Islet of Langerhans (tissue), 1 donor: ENCODE measurements at regions not wholly inside any gene's neighbourhood (a gene's known extent, or its start where the extent isn't known, plus 50 kb on each side); places are given as distances from the start of the nearest gene placed in this dataset.
"Not testable (repeated sequence)": the region's sequence is repeated elsewhere in the genome, so short reads cannot be mapped to it uniquely, and the experiment has no call there.

Experiments
- FAIRE-seq: peaks from one replicate; lab custom pipeline; 2011; peaks lifted over from hg19 to GRCh38; lab: Jason Lieb, UNC

GRCh38 chr5:164119806-164120447 lies 614.5 kb downstream of the MAT2B start:
- no peak for FAIRE-seq

- no peak for FAIRE-seq
Observed at GRCh38 chr5:164127527-164127926, 622.1 kb downstream of the MAT2B start.

- FAIRE-seq: no peak
Observed at GRCh38 chr5:164132358-164132757, 626.9 kb downstream of the MAT2B start.

GRCh38 chr5:164137095-164137494 lies 631.7 kb downstream of the MAT2B start:
- FAIRE-seq: no peak

- FAIRE-seq: no peak
Observed at GRCh38 chr5:164139423-164139822, 634.0 kb downstream of the MAT2B start.

DNA sequence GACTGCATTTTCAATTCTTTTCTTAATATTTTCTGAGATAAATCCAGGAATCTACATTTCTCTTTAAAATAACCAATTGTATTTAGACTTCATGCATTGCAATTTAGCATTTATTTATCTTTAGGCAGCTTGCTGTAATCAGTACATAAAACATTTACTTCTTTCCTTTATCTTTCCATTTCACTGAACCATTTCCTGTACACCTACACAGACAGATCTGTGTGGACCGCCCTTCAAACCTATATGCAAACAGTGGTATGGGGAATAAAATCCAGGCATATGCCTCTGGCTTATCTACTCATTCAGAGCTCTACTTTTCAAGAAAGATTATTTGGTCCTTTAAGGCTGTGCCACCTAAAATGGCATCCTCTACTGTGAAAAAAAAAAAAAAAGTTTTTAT lies 640.0 kb downstream of the MAT2B start:
- FAIRE-seq: no peak

DNA sequence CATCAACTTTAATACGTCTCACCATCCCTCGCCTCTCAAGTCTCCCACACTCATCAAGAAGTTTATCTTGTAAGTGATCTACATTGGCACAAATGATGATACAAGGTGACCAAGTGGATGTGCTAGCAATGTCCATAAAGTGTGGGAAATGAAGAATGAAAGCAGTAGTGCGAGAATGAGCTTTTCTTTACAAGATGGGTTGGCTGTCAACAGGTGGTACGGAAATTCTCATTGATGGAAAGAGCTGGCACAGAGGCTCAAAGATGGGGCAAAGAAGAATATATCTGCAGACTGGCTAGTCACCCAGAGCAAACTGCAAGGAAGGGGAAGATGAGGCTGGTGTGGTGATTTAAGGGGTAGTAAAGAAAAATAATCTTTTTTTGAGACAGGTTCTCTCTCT lies 640.8 kb downstream of the MAT2B start:
- FAIRE-seq: no peak

- FAIRE-seq: no peak
Observed at GRCh38 chr5:164148292-164148691, 642.9 kb downstream of the MAT2B start.

DNA sequence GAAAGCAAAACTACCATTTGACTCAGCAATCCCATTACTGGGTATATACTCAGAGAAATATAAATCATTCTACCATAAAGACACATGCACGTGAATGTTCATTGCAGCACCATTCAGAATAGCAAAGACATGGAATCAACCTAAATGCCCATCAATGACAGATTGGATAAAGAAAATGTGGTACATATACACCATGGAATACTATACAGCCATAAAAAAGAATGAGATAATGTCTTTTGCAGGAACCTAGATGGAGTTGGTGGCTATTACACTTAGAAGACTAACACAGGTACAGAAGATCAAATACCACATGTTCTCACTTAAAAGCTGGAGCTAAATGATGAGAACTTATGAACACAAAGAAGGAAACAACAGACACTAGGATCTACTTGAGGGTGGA lies 647.1 kb downstream of the MAT2B start:
- not testable (repeated sequence) for FAIRE-seq

GRCh38 chr5:164153469-164154172 lies 648.2 kb downstream of the MAT2B start:
- no peak for FAIRE-seq

DNA sequence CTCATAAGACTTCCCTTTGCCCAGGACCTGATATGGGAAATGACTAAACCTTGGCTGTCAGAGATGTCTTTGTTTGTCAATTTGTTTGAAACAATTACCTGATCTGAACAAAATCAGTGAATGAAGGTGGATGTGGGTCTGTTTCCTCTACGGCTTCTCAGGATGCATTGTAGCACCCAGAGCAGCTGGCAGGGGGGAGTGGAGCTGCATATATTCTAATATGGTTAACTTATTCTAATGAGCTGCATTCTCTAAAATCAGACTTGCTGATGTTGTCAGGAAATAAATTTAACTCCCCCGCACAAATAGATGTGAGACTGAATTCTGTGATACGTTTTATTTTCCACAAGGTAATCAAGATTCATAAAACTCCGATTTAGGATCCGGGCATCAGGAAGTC lies 665.4 kb downstream of the MAT2B start:
- FAIRE-seq: no peak

DNA sequence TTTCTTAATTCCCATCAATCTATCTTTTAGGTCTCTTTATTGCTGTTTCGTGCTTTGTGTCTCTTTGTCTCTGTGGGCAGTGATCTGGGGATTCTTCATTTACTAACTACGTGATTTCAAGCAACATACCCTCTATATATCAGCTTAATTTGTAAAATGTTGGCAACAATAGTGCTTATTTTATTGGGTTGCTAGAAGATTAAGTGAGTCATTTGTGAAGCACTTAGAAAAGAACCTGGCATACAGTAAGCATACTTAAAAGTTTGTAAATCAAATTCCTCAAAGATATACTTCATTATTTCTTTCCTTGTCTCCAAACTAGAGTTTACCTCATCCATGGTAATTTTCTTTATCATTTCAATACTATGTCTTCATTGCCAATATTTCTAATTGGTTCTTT lies 669.7 kb downstream of the MAT2B start:
- no peak for FAIRE-seq

DNA sequence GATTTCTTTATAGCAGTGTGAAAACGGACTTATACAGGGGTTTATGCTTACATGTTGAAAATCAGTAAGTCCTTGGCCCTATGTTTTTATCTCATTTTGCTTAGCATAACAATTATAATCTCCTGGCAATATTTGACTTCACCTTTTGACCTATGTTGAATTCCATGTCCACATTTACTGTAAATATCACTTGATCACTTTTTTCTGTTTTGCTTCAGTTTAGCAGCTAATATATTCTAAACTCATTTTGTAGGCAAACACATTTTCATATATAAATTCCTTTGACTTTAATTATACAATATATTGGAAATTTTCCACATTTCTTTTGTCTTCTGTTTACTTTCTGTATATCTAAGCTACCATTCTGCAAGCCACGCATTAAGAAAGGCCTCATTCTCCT lies 674.0 kb downstream of the MAT2B start:
- no peak for FAIRE-seq

- no peak for FAIRE-seq
Observed at GRCh38 chr5:164181604-164182003, 676.2 kb downstream of the MAT2B start.

- no peak for FAIRE-seq
Observed at GRCh38 chr5:164184158-164184557, 678.7 kb downstream of the MAT2B start.

DNA sequence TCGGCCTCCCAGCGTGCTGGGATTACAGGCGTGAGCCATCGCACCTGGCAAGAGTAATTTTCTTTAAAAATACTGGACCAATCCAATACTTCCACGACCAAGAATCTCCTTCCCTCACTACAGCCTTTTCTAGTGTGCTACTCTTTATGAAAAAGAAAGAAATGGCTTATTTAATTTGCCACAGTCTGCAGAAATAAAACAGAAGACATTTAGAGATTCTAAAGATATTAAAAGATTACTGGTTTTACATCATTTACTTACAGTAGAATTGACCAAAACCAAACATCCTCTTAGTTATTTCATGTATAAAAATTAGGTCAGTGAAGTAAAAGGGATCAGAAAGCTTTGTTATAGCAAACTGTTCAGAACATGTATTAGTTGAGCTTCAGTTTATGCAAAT lies 679.6 kb downstream of the MAT2B start:
- FAIRE-seq: no peak

- no peak for FAIRE-seq
Observed at GRCh38 chr5:164186550-164186949, 681.1 kb downstream of the MAT2B start.

GRCh38 chr5:164187785-164188184 lies 682.4 kb downstream of the MAT2B start:
- FAIRE-seq: no peak

DNA sequence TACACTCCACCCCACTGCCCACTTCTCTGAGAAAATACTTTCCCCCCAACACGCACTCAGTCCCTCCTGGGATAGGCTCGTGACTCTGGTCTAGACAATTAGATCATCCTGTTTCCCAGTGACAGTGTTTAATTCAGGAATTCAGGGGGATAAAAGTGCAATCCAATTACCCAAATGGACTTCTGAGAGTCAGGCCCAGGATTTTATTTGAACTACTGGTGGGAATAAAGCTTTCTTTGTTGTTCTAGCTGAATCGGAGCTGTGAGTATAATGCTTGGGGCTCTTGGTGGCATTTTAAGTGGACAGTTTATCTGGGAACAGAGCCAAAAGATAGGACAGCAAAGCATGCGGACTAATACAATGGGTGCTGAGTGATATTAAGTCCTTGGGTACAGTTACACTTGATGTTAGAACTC lies 683.3 kb downstream of the MAT2B start:
- FAIRE-seq: no peak

- no peak for FAIRE-seq
Observed at GRCh38 chr5:164191240-164191639, 685.8 kb downstream of the MAT2B start.

GRCh38 chr5:164202338-164202737 lies 696.9 kb downstream of the MAT2B start:
- FAIRE-seq: no peak

DNA sequence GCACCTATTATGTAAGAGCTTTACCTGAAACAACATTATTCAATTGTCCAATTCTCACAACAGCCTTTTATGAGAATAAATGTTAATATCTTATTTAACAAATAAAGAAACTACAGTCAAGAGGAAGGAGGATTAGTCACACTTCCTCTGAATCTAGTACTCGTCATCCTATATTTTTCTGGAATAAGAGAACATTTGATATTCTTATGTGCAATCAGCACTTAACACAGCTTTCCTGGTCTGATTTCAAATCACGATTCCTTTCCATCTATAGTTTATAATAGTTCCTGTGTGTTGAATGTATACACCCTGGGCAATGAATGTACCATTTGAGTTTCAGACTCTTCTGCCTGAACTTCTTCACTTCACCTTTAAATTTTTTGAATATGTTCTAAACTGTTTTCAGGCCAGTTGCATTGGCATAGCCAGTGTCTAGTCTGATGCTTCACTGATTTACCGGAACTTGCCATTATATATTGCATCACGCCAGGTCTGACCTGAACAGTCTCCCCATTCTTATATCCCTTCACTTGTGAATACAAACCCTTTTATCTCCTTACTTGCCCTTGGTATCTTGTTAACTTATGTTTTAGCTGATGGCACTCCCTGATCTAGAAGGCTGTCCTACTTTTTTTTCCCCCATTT lies 698.3 kb downstream of the MAT2B start:
- no peak for FAIRE-seq

DNA sequence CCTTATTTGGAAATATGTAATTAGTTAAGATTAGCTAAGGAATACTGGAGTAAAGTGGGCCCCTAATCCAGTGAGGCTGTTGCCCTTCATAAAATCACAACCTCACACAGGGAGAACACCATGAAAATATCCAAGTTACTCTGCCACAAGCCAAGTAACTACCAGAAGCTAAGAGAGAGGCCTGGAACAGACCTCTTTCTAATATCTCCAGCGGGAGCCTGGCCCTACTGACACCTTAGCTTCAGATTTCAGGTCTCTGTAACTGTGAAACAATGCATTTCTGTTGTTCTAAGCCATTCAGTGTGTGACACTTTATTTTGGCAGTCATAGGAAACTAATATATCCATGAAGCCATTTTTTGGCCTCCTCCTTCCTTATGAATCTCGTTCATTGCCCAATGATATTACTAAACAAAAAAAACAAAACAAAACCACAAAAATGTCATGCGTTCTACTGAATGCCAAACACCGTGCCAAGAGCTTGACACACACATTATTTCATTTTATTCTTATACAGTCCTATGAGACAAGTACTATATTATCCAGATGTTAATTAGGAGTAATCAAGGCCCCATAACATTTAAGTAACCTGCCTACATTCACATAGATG lies 699.0 kb downstream of the MAT2B start:
- no peak for FAIRE-seq
